GM12891 (cell line): ENCODE measurements at regions not wholly inside any gene's neighbourhood (a gene's known extent, or its start where the extent isn't known, plus 50 kb on each side); places are given as distances from the start of the nearest gene placed in this dataset.

Source experiments
- POLR2A ChIP-seq: IDR thresholded peaks from 2 replicates; pipeline ENCODE4 v1.6.1; 2011; ENCODE audit warnings: low read depth, low read length, control low read depth
- POLR2AphosphoS5 ChIP-seq: IDR thresholded peaks from 2 replicates; pipeline ENCODE4 v1.6.1; 2011; ENCODE audit warnings: low read depth, low read length, control low read depth
- POU2F2 ChIP-seq: IDR thresholded peaks from 2 replicates; pipeline ENCODE4 v1.6.1; 2011; ENCODE audit warnings: low read depth, mild to moderate bottlenecking, control low read depth, low read length, moderate library complexity
- TAF1 ChIP-seq: IDR thresholded peaks from 2 replicates; pipeline ENCODE4 v1.6.1; 2011; ENCODE audit warnings: low read depth, low read length, control low read depth

- TF ChIP-seq POLR2A (no peak), POLR2AphosphoS5 (no peak), TAF1 (no peak), POU2F2 (no peak)
Observed at GRCh38 chr12:93009533-93009932, 80.4 kb upstream of the EEA1 start.
